GM06990 (cell line): ENCODE measurements at regions not wholly inside any gene's neighbourhood (a gene's known extent, or its start where the extent isn't known, plus 50 kb on each side); places are given as distances from the start of the nearest gene placed in this dataset.

Experiments
- DNase-seq: peaks from one replicate; pipeline ENCODE4 v3.0.0-alpha.2; 2011; ENCODE audit not compliant: insufficient read length; ENCODE audit errors: extremely low read depth
- H3K27me3 ChIP-seq: replicated peaks from 2 replicates; pipeline ENCODE4 v1.6.0; 2011; ENCODE audit warnings: low read length; ENCODE audit not compliant: control insufficient read depth, insufficient read depth
- H3K36me3 ChIP-seq: 2 replicates; pipeline ENCODE4 v1.5.1; 2011; ENCODE audit warnings: low read length; ENCODE audit not compliant: control insufficient read depth, insufficient read depth
- H3K4me3 ChIP-seq: replicated peaks from 2 replicates; pipeline ENCODE4 v1.5.1; 2011; ENCODE audit warnings: low read depth, mild to moderate bottlenecking, control low read depth, low read length
- TF ChIP-seq, protein P1 (sequence below): IDR thresholded peaks from 2 replicates; pipeline ENCODE4 v1.5.1; 2011; ENCODE audit warnings: low read length, control low read depth, mild to moderate bottlenecking, inconsistent platforms; ENCODE audit not compliant: insufficient read depth, poor library complexity, severe bottlenecking

DNA sequence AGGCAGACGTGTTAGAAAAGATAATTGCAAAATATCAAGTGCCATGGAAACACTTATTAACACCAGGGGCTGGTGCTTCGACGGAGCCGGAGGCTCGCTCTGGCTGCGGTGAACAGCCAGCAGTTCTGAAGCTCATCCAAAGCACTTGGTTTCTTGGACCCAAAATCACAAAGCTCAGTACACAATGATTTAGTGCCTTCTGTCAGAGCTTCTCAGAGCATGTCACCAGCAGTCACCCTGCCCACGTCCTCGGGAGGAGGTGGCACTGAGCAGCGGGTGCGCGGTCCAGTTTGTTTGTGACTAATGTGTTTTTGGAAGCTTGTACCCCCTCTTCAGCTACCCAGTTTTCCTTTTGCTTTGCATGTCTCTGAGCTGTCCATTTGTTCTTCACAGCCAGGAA lies 58.7 kb upstream of the KIRREL3 start:
- TF ChIP-seq, protein P1, sequence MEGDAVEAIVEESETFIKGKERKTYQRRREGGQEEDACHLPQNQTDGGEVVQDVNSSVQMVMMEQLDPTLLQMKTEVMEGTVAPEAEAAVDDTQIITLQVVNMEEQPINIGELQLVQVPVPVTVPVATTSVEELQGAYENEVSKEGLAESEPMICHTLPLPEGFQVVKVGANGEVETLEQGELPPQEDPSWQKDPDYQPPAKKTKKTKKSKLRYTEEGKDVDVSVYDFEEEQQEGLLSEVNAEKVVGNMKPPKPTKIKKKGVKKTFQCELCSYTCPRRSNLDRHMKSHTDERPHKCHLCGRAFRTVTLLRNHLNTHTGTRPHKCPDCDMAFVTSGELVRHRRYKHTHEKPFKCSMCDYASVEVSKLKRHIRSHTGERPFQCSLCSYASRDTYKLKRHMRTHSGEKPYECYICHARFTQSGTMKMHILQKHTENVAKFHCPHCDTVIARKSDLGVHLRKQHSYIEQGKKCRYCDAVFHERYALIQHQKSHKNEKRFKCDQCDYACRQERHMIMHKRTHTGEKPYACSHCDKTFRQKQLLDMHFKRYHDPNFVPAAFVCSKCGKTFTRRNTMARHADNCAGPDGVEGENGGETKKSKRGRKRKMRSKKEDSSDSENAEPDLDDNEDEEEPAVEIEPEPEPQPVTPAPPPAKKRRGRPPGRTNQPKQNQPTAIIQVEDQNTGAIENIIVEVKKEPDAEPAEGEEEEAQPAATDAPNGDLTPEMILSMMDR, result no peak
- Histone ChIP-seq H3K4me3 (no peak overlapping the region), H3K36me3 (no peaks in the 10 kb centered on the region), H3K27me3 (no peaks in the 10 kb centered on the region; the same call in 1 of the 2 replicates)
- no peak for DNase-seq

DNA sequence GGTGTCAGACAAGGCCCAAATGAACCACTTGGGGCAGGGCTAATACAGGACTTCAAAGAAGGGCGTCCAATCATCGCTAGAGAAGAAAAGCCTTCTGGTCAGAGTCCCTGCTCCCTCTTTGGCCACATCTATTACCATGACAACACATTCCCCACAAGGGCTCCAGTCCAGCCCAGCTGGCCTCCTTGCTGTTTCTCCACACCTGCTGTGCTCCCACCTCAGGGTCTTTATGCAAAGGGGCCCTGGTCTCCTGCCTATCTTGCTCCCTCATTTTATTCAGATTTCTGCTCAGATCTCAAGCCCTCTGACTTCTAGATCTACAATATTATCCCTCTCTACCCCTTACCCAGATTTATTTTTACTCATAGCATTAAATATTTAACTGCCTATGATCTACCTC lies 58.0 kb upstream of the KIRREL3 start:
- H3K4me3 ChIP-seq, result no peak overlapping the region
- no peak for DNase-seq
- TF ChIP-seq, protein P1, result no peak
- H3K27me3 ChIP-seq, result no peaks in the 10 kb centered on the region; the same call in 1 of the 2 replicates
- H3K36me3 ChIP-seq, result no peaks in the 10 kb centered on the region

DNA sequence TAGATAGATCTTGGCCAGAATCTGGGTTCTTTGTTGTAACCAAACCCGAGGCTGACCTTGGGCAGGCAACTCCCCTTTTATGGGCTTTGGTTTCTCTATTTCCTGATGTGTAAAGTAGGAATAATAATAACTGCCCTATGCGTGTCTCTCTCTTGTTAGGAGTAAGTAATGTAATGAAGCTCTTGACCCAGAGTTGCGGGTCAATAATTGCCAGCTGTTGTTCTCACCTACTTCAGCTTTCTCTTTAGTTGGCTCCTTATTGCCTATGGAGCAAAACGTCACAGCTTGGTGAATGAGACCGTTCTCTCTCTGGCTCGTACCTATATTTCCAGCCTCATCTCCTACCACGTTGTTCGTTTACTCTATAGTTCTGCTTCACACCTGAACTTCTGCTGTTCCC lies 56.6 kb upstream of the KIRREL3 start:
- Histone ChIP-seq H3K4me3 (no peak overlapping the region), H3K36me3 (no peaks in the 10 kb centered on the region), H3K27me3 (no peaks in the 10 kb centered on the region; the same call in 1 of the 2 replicates)
- TF ChIP-seq, protein P1, result no peak
- DNase-seq, result no peak

DNA sequence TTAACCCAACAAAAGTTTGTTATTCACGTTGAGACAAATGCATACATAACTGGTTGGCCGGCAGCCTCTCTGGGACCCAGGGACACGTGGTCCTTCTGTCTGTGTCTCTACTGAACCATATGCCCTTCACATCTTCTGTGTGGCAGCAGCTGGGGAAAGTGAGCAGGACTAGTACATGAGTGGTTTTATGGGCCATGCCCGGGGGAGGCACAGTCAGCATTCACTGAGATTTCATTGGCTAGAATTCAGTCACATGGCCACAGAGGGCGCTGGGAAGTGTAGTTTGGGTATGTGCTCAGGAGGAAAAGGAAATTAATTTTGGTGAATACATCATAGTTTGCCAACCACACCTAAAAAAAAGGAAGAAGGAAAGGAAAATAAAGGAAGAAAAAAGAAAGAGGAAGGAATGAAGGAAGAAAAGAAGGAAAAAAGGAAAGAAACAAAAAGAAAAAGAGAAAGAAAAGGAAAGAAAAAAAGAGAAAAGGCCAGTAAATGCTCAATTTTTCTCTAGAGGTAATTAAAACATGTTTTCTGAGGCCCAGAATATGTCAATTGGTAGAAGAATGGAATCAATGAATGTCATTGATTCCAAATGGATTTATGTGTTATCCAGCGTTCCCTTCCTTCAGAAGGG lies 55.9 kb upstream of the KIRREL3 start:
- Histone ChIP-seq H3K27me3 (no peaks in the 10 kb centered on the region; the same call in 1 of the 2 replicates), H3K36me3 (no peaks in the 10 kb centered on the region), H3K4me3 (no peak overlapping the region)
- TF ChIP-seq, protein P1, result no peak
- DNase-seq, result no peak

DNA sequence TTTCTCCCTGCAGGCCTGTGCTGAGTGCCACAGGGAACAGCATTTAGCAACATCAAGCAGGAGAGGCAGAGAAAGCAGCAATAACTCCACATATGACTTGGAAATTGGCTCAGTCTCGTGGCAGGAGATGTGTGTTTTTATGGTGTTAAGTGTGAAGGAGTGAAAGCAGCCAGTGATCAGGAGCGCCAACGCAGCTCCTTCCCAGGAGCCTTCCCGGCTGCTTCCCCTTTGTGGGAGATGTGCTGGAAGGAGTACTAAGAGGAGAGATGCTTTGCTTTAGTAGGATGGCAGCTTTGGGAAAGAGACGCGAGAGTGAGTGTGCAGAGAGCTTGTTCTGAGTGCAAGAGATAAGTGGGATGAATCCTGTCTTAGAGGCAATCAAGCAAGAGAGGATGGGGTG lies 54.7 kb upstream of the KIRREL3 start:
- TF ChIP-seq, protein P1, result no peak
- H3K27me3 ChIP-seq, result no peaks in the 10 kb centered on the region; the same call in none of the 2 replicates
- no peaks in the 10 kb centered on the region for H3K36me3 ChIP-seq
- H3K4me3 ChIP-seq, result no peak overlapping the region
- no peak for DNase-seq

DNA sequence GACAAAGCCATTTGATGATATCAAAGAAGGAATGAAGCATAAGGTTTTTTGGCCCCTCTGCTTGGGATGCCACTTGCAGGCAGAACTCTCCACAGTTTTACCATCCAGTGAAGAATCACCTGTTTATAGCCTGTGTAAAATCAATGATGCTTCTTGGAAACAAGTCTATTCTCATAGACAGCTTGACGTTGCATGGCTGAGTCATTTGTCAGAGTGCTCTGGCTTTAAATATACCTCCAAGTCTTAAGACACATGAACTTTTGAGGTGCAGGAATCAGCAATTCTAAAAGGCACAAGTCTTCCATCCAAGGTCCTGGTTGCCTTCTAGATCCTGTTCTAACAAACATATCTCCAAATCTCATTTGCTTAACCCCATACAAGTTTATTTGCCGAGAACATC lies 53.6 kb upstream of the KIRREL3 start:
- TF ChIP-seq, protein P1, result no peak
- no peak for DNase-seq
- H3K27me3 ChIP-seq, result no peaks in the 10 kb centered on the region; the same call in 1 of the 2 replicates
- H3K36me3 ChIP-seq, result no peaks in the 10 kb centered on the region
- H3K4me3 ChIP-seq, result no peak overlapping the region
